ENCODE measurements at regions not wholly inside any gene's neighbourhood (a gene's known extent, or its start where the extent isn't known, plus 50 kb on each side); places are given as distances from the start of the nearest gene placed in this dataset.
A peak's percentile ranks its signal among the peaks of the same experiment; 100 is the strongest.
"Not testable (repeated sequence)": the region's sequence is repeated elsewhere in the genome, so short reads cannot be mapped to it uniquely, and the experiment has no call there.

- FAIRE-seq, result no peak
- DNase-seq (ENCODE audit: insufficient read length, low spot score), result no peak
- no peak for TF ChIP-seq POLR2A (IDR thresholded peaks at IDR 0.05; ENCODE audit: low read depth, low read length)
These were observed 399.0 kb upstream of the PCDH15 start for GRCh38 chr10:55200020-55200419.

- no peak for FAIRE-seq
- no peak for TF ChIP-seq POLR2A (IDR thresholded peaks at IDR 0.05; ENCODE audit: low read depth, low read length)
- no peak for DNase-seq (ENCODE audit: insufficient read length, low spot score)
These were observed 390.3 kb upstream of the PCDH15 start for GRCh38 chr10:55191236-55191860.

- TF ChIP-seq POLR2A (IDR thresholded peaks at IDR 0.05; ENCODE audit: low read depth, low read length), result no peak
- FAIRE-seq (peak; percentile 95), DNase-seq (ENCODE audit: insufficient read length, low spot score) (no peak)
These were observed 383.0 kb upstream of the PCDH15 start for GRCh38 chr10:55183993-55184392.

GRCh38 chr10:55180357-55180756 lies 379.3 kb upstream of the PCDH15 start:
- FAIRE-seq (no peak), DNase-seq (ENCODE audit: insufficient read length, low spot score) (no peak)
- TF ChIP-seq POLR2A (IDR thresholded peaks at IDR 0.05; ENCODE audit: low read depth, low read length), result no peak

- no peak for TF ChIP-seq POLR2A (IDR thresholded peaks at IDR 0.05; ENCODE audit: low read depth, low read length)
- DNase-seq (ENCODE audit: insufficient read length, low spot score), result no peak
- peak; percentile 43 for FAIRE-seq
These were observed 373.4 kb upstream of the PCDH15 start for GRCh38 chr10:55174419-55174818.

- DNase-seq (ENCODE audit: insufficient read length, low spot score) (no peak), FAIRE-seq (no peak)
- TF ChIP-seq POLR2A (IDR thresholded peaks at IDR 0.05; ENCODE audit: low read depth, low read length), result no peak
These were observed 368.5 kb upstream of the PCDH15 start for GRCh38 chr10:55169493-55169892.

GRCh38 chr10:55168343-55168742 lies 367.3 kb upstream of the PCDH15 start:
- no peak for FAIRE-seq
- no peak for TF ChIP-seq POLR2A (IDR thresholded peaks at IDR 0.05; ENCODE audit: low read depth, low read length)

GRCh38 chr10:55163388-55163979 lies 362.5 kb upstream of the PCDH15 start:
- no peak for DNase-seq (ENCODE audit: insufficient read length, low spot score)
- FAIRE-seq, result no peak
- no peak for TF ChIP-seq POLR2A (IDR thresholded peaks at IDR 0.05; ENCODE audit: low read depth, low read length)

More at GRCh38 chr10:55168343-55168742, 367.3 kb upstream of the PCDH15 start:
- DNase-seq (ENCODE audit: insufficient read length, low spot score), result no peak

GRCh38 chr10:55162321-55162720 lies 361.3 kb upstream of the PCDH15 start:
- FAIRE-seq; DNase-seq (ENCODE audit: insufficient read length, low spot score): not testable (repeated sequence)

GRCh38 chr10:55160655-55161283 lies 359.7 kb upstream of the PCDH15 start:
- FAIRE-seq (peak; percentile 27), DNase-seq (ENCODE audit: insufficient read length, low spot score) (no peak)
- no peak for TF ChIP-seq POLR2A (IDR thresholded peaks at IDR 0.05; ENCODE audit: low read depth, low read length)

GRCh38 chr10:55158633-55159032 lies 357.6 kb upstream of the PCDH15 start:
- no peak for FAIRE-seq
- no peak for DNase-seq (ENCODE audit: insufficient read length, low spot score)
- TF ChIP-seq POLR2A (IDR thresholded peaks at IDR 0.05; ENCODE audit: low read depth, low read length), result no peak

GRCh38 chr10:55146032-55146431 lies 345.0 kb upstream of the PCDH15 start:
- peak; percentile 87 for FAIRE-seq
- DNase-seq (ENCODE audit: insufficient read length, low spot score), result no peak
- no peak for TF ChIP-seq POLR2A (IDR thresholded peaks at IDR 0.05; ENCODE audit: low read depth, low read length)

- TF ChIP-seq POLR2A (IDR thresholded peaks at IDR 0.05; ENCODE audit: low read depth, low read length), result no peak
- no peak for DNase-seq (ENCODE audit: insufficient read length, low spot score)
- peak; percentile 90 for FAIRE-seq
These were observed 343.0 kb upstream of the PCDH15 start for GRCh38 chr10:55144001-55144400.

- FAIRE-seq (no peak), DNase-seq (ENCODE audit: insufficient read length, low spot score) (no peak)
- TF ChIP-seq POLR2A (IDR thresholded peaks at IDR 0.05; ENCODE audit: low read depth, low read length), result no peak
These were observed 340.9 kb upstream of the PCDH15 start for GRCh38 chr10:55141892-55142291.

GRCh38 chr10:55137063-55137462 lies 336.0 kb upstream of the PCDH15 start:
- no peak for FAIRE-seq
- DNase-seq (ENCODE audit: insufficient read length, low spot score), result no peak
- TF ChIP-seq POLR2A (IDR thresholded peaks at IDR 0.05; ENCODE audit: low read depth, low read length), result no peak

Measured in H54 (cell line).